ENCODE measurements at regions not wholly inside any gene's neighbourhood (a gene's known extent, or its start where the extent isn't known, plus 50 kb on each side); places are given as distances from the start of the nearest gene placed in this dataset.

- no peak for DNase-seq (ENCODE audit: low read depth in 1 of 2, low spot score in 1 of 2)
- Histone ChIP-seq H3K27me3 (ENCODE audit: insufficient read depth, poor library complexity, severe bottlenecking) (no peaks in the 10 kb centered on the region), H3K4me3 (replicated peaks; ENCODE audit: insufficient read depth, low read length) (no peak overlapping the region), H3K27ac (replicated peaks) (no peak overlapping the region)
- no peak for TF ChIP-seq CTCF (IDR thresholded peaks at IDR 0.05; ENCODE audit: insufficient read depth, low read length)
- TF ChIP-seq, protein P1, sequence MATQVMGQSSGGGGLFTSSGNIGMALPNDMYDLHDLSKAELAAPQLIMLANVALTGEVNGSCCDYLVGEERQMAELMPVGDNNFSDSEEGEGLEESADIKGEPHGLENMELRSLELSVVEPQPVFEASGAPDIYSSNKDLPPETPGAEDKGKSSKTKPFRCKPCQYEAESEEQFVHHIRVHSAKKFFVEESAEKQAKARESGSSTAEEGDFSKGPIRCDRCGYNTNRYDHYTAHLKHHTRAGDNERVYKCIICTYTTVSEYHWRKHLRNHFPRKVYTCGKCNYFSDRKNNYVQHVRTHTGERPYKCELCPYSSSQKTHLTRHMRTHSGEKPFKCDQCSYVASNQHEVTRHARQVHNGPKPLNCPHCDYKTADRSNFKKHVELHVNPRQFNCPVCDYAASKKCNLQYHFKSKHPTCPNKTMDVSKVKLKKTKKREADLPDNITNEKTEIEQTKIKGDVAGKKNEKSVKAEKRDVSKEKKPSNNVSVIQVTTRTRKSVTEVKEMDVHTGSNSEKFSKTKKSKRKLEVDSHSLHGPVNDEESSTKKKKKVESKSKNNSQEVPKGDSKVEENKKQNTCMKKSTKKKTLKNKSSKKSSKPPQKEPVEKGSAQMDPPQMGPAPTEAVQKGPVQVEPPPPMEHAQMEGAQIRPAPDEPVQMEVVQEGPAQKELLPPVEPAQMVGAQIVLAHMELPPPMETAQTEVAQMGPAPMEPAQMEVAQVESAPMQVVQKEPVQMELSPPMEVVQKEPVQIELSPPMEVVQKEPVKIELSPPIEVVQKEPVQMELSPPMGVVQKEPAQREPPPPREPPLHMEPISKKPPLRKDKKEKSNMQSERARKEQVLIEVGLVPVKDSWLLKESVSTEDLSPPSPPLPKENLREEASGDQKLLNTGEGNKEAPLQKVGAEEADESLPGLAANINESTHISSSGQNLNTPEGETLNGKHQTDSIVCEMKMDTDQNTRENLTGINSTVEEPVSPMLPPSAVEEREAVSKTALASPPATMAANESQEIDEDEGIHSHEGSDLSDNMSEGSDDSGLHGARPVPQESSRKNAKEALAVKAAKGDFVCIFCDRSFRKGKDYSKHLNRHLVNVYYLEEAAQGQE (IDR thresholded peaks at IDR 0.05; ENCODE audit: insufficient replicate concordance, low read depth) = no peak
- TF ChIP-seq GABPA (IDR thresholded peaks at IDR 0.05; ENCODE audit: low read depth) = no peak
Observed at GRCh38 chr12:126651133-126651532, 1585.9 kb downstream of the AACS start.

DNA sequence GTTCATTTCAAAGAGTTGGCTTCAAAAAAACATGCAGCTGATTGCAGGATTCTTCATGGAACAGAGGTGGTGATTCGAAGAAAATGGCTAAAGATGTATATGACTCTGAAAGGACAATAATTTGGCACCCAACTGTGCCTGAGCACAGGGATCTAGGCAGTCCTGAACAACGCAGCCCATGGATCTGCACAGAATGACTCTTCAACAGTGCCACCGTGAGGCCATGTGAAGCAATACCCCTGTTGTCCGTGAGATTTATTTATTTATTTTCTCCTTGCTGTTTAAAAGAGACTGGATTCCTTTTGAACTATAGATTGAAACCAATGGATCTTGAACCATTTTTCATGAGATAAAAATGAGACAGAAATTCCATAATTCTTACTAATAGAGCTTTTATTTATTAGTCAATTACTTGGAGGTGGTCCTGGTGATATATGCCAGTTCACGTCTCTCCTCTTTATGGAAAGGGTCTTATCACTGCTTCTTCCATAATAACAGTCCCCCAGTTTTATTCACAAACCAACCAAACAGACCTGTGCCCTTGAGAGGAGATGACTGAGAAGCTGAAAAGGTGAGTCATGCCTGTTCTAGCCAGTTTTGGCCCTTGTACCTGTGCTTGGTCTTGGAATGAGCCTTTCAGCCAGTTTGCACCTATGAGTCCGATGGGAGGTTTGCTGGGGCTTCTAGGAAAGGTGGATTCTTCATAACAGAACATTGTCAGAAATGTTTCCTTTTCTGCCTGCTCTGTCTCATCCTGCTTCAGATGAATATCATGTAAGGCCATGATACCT lies 1598.3 kb downstream of the AACS start:
- Histone ChIP-seq H3K27ac (replicated peaks) (no peak overlapping the region), H3K4me3 (replicated peaks; ENCODE audit: insufficient read depth, low read length) (no peak overlapping the region), H3K27me3 (ENCODE audit: insufficient read depth, poor library complexity, severe bottlenecking) (no peaks in the 10 kb centered on the region)
- peak in 1 of 2 experiments; percentile 15 for DNase-seq (ENCODE audit: low read depth in 1 of 2, low spot score in 1 of 2)
- TF ChIP-seq, protein P1 (IDR thresholded peaks at IDR 0.05; ENCODE audit: insufficient replicate concordance, low read depth) = no peak
- TF ChIP-seq CTCF (IDR thresholded peaks at IDR 0.05; ENCODE audit: insufficient read depth, low read length) = peak; percentile 12

DNA sequence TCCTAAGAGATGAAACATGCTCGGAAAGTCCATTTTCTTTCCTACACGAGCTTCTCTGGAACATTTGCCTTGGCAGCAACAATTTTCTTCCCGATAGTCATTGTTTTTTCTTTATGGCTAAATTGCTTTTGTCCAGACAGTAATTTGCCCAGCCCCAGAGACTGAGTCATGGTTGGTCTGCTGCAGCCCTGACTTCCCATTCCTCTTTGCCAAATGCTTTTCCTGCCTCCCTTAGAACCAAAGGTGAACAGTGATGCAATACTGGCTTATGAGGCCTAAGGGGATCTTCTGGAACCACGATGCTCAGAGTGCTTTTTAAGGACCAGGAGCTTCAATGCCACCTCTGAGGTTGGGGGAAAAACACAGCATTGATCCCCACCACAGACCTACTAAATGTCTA lies 1599.6 kb upstream of the TMEM132C start:
- Histone ChIP-seq H3K4me3 (replicated peaks; ENCODE audit: insufficient read depth, low read length) (no peak overlapping the region), H3K27ac (replicated peaks) (no peak overlapping the region), H3K27me3 (ENCODE audit: insufficient read depth, poor library complexity, severe bottlenecking) (no peaks in the 10 kb centered on the region)
- TF ChIP-seq POLR2AphosphoS5 (IDR thresholded peaks at IDR 0.05; ENCODE audit: low read depth) = no peak
- TF ChIP-seq SPI1 (IDR thresholded peaks at IDR 0.05; ENCODE audit: borderline replicate concordance, low read depth) = no peak
- no peak for TF ChIP-seq GABPA (IDR thresholded peaks at IDR 0.05; ENCODE audit: low read depth)
- TF ChIP-seq CTCF (IDR thresholded peaks at IDR 0.05; ENCODE audit: insufficient read depth, low read length) = no peak
- TF ChIP-seq, protein P1 (IDR thresholded peaks at IDR 0.05; ENCODE audit: insufficient replicate concordance, low read depth) = no peak
- DNase-seq (ENCODE audit: low read depth in 1 of 2, low spot score in 1 of 2) = no peak

All from HL-60 (cell line).